K562 (cell line): ENCODE measurements at regions not wholly inside any gene's neighbourhood (a gene's known extent, or its start where the extent isn't known, plus 50 kb on each side); places are given as distances from the start of the nearest gene placed in this dataset.

Experiments used
- CBFA2T3 ChIP-seq: fragments of 450-650 bp; IDR thresholded peaks from 2 replicates; pipeline ENCODE4 v1.6.1; 2017
- DMBX1 ChIP-seq: fragments of 250-450 bp; sonication (Bioruptor Pico); IDR thresholded peaks from 2 replicates; pipeline ENCODE4 v1.8.0; 2022; ENCODE audit warnings: inconsistent platforms, mild to moderate bottlenecking, moderate library complexity, borderline replicate concordance
- ELF4 ChIP-seq: fragments of 450-650 bp; formaldehyde crosslinking; IDR thresholded peaks from 2 replicates; pipeline ENCODE4 v1.4.0; 2022; ENCODE audit warnings: missing genetic modification characterization
- GATAD2A ChIP-seq: fragments of 450-650 bp; IDR thresholded peaks from 2 replicates; pipeline ENCODE4 v1.6.1; 2017
- ILF3 ChIP-seq: fragments of 450-650 bp; IDR thresholded peaks from 2 replicates; pipeline ENCODE4 v1.6.1; 2018; ENCODE audit warnings: antibody characterized with exemption, mild to moderate bottlenecking, moderate library complexity, borderline replicate concordance
- MCM7 ChIP-seq, 2 experiments: fragments of 450-650 bp; IDR thresholded peaks; 2 replicates each; pipeline ENCODE4 v1.6.1; 2016 to 2018
- MTA3 ChIP-seq: fragments of 450-650 bp; formaldehyde crosslinking; IDR thresholded peaks from 2 replicates; pipeline ENCODE4 v1.6.1; 2017; ENCODE audit warnings: mild to moderate bottlenecking, borderline replicate concordance
- NKRF ChIP-seq: fragments of 450-650 bp; IDR thresholded peaks from 2 replicates; pipeline ENCODE4 v1.6.1; 2016; ENCODE audit warnings: borderline replicate concordance
- NR3C1 ChIP-seq: sonication (generic); formaldehyde crosslinking; IDR thresholded peaks from 2 replicates; pipeline ENCODE4 v1.8.1; 2022; ENCODE audit warnings: missing genetic modification reagents
- PCBP2 ChIP-seq: fragments of 200-400 bp; formaldehyde crosslinking; IDR thresholded peaks from 2 replicates; pipeline ENCODE4 v1.6.1; 2018; ENCODE audit warnings: low read length, low read depth, mild to moderate bottlenecking, moderate library complexity; ENCODE audit not compliant: poor library complexity, severe bottlenecking
- PTBP1 ChIP-seq: fragments of 200-400 bp; formaldehyde crosslinking; IDR thresholded peaks from 2 replicates; pipeline ENCODE4 v1.6.1; 2017; ENCODE audit warnings: low read depth, low read length
- RAD51 ChIP-seq: fragments of 450-650 bp; IDR thresholded peaks from 2 replicates; pipeline ENCODE4 v1.7.1; 2016; ENCODE audit warnings: low read depth, mild to moderate bottlenecking, borderline replicate concordance
- SRSF1 ChIP-seq: fragments of 200-400 bp; formaldehyde crosslinking; IDR thresholded peaks from 2 replicates; pipeline ENCODE4 v1.6.1; 2017; ENCODE audit warnings: mild to moderate bottlenecking, low read depth, low read length, moderate library complexity
- XRCC4 ChIP-seq: IDR thresholded peaks from one replicate; pipeline ENCODE4 v1.6.1; 2011; ENCODE audit not compliant: insufficient read depth, insufficient read length; ENCODE audit errors: extremely low read depth
- ZNF140 ChIP-seq: fragments of 250-450 bp; sonication (Bioruptor Pico); IDR thresholded peaks from 2 replicates; pipeline ENCODE4 v1.8.0; 2021; ENCODE audit warnings: moderate library complexity, mild to moderate bottlenecking, inconsistent platforms
- ZNF165 ChIP-seq: fragments of 250-450 bp; sonication (Bioruptor Pico); IDR thresholded peaks from 2 replicates; pipeline ENCODE4 v1.4.0; 2020; ENCODE audit warnings: borderline replicate concordance
- ZNF184 ChIP-seq: sonication (generic); formaldehyde crosslinking; IDR thresholded peaks from 2 replicates; pipeline ENCODE4 v1.5.0; 2020; ENCODE audit warnings: missing genetic modification reagents
- ZNF277 ChIP-seq: fragments of 250-450 bp; sonication (Bioruptor Pico); IDR thresholded peaks from 2 replicates; pipeline ENCODE4 v1.8.0; 2022; ENCODE audit warnings: inconsistent platforms, mild to moderate bottlenecking, moderate library complexity, borderline replicate concordance
- ZSCAN29 ChIP-seq: fragments of 450-650 bp; IDR thresholded peaks from 2 replicates; pipeline ENCODE4 v1.6.1; 2017
- TF ChIP-seq, protein P1 (sequence below): fragments of 450-650 bp; formaldehyde crosslinking; conservative IDR thresholded peaks from 2 replicates; pipeline ENCODE4 v1.4.0; 2022; ENCODE audit warnings: mild to moderate bottlenecking, missing genetic modification characterization

DNA sequence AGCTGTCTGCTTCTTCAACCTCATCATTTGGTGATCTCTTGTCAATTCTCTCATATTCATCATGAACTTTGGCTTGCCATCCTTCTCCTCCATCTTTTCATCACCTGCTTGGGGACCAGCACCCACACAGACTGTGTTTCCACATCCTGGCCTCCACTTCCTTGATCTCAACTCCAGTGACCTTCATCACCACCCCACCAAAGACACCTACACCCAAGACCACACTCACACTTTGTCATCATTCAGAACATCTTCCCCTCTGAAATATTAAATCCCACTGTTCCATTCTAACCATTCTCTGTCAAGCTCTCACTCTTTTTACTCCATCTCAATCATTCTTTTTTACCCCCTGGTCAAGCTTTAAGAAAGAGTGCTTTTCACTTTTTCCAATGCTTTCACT is 115.5 kb upstream of the VAV3 start (continued):
- TF ChIP-seq DMBX1 (CRISPR knock-in tag) (no peak), CBFA2T3 (no peak), XRCC4 (no peak), ZNF140 (CRISPR knock-in tag) (no peak), MTA3 (no peak), SRSF1 (no peak), PTBP1 (no peak), NR3C1 (CRISPR knock-in tag) (no peak), PCBP2 (no peak), MCM7 (IDR thresholded peaks at IDR 0.05) (no peak), ZNF277 (CRISPR knock-in tag) (no peak), GATAD2A (no peak), RAD51 (no peak), ZSCAN29 (0 out of 2 replicates have a peak, but pooled peaks have one; percentile 14), ZNF184 (CRISPR knock-in tag) (no peak), ZNF165 (CRISPR knock-in tag) (no peak), ILF3 (no peak), ELF4 (CRISPR knock-in tag) (no peak), NKRF (0 out of 2 replicates have a peak, but pooled peaks have one; percentile 29)
- TF ChIP-seq, protein P1, sequence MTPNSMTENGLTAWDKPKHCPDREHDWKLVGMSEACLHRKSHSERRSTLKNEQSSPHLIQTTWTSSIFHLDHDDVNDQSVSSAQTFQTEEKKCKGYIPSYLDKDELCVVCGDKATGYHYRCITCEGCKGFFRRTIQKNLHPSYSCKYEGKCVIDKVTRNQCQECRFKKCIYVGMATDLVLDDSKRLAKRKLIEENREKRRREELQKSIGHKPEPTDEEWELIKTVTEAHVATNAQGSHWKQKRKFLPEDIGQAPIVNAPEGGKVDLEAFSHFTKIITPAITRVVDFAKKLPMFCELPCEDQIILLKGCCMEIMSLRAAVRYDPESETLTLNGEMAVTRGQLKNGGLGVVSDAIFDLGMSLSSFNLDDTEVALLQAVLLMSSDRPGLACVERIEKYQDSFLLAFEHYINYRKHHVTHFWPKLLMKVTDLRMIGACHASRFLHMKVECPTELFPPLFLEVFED (CRISPR knock-in tag) = peak; percentile 55; the same call in 1 of the 2 replicates
